ENCODE measurements at regions not wholly inside any gene's neighbourhood (a gene's known extent, or its start where the extent isn't known, plus 50 kb on each side); places are given as distances from the start of the nearest gene placed in this dataset.

- DNase-seq (ENCODE audit: low read depth in 3 of 3, low spot score in 1 of 3): no peak
Observed at GRCh38 chr3:31412832-31413231, 119.9 kb upstream of the STT3B start.

GRCh38 chr3:31413515-31413914 lies 119.2 kb upstream of the STT3B start:
- no peak for DNase-seq (ENCODE audit: low read depth in 3 of 3, low spot score in 1 of 3)

- no peak for DNase-seq (ENCODE audit: low read depth in 3 of 3, low spot score in 1 of 3)
Observed at GRCh38 chr3:31416980-31417379, 115.7 kb upstream of the STT3B start.

GRCh38 chr3:31417486-31417885 lies 115.2 kb upstream of the STT3B start:
- DNase-seq (ENCODE audit: low read depth in 3 of 3, low spot score in 1 of 3): no peak

GRCh38 chr3:31420311-31420710 lies 112.4 kb upstream of the STT3B start:
- no peak for DNase-seq (ENCODE audit: low read depth in 3 of 3, low spot score in 1 of 3)

- no peak for DNase-seq (ENCODE audit: low read depth in 3 of 3, low spot score in 1 of 3)
Observed at GRCh38 chr3:31421314-31422048, 111.2 kb upstream of the STT3B start.

GRCh38 chr3:31422237-31422636 lies 110.5 kb upstream of the STT3B start:
- DNase-seq (ENCODE audit: low read depth in 3 of 3, low spot score in 1 of 3): no peak

- no peak for DNase-seq (ENCODE audit: low read depth in 3 of 3, low spot score in 1 of 3)
Observed at GRCh38 chr3:31423482-31423881, 109.2 kb upstream of the STT3B start.

GRCh38 chr3:31425401-31425800 lies 107.3 kb upstream of the STT3B start:
- DNase-seq (ENCODE audit: low read depth in 3 of 3, low spot score in 1 of 3): no peak

GRCh38 chr3:31427623-31428022 lies 105.1 kb upstream of the STT3B start:
- no peak for DNase-seq (ENCODE audit: low read depth in 3 of 3, low spot score in 1 of 3)

- DNase-seq (ENCODE audit: low read depth in 3 of 3, low spot score in 1 of 3): no peak
Observed at GRCh38 chr3:31431321-31431720, 101.4 kb upstream of the STT3B start.

GRCh38 chr3:31432897-31433678 lies 99.6 kb upstream of the STT3B start:
- no peak for DNase-seq (ENCODE audit: low read depth in 3 of 3, low spot score in 1 of 3)

GRCh38 chr3:31433679-31433992 lies 99.1 kb upstream of the STT3B start:
- DNase-seq (ENCODE audit: low read depth in 3 of 3, low spot score in 1 of 3): no peak

GRCh38 chr3:31434819-31435218 lies 97.9 kb upstream of the STT3B start:
- DNase-seq (ENCODE audit: low read depth in 3 of 3, low spot score in 1 of 3): no peak

- no peak for DNase-seq (ENCODE audit: low read depth in 3 of 3, low spot score in 1 of 3)
Observed at GRCh38 chr3:31436830-31437229, 95.9 kb upstream of the STT3B start.

GRCh38 chr3:31438742-31439141 lies 94.0 kb upstream of the STT3B start:
- DNase-seq (ENCODE audit: low read depth in 3 of 3, low spot score in 1 of 3): no peak

GRCh38 chr3:31439890-31440750 lies 92.6 kb upstream of the STT3B start:
- no peak for DNase-seq (ENCODE audit: low read depth in 3 of 3, low spot score in 1 of 3)

GRCh38 chr3:31440878-31441277 lies 91.8 kb upstream of the STT3B start:
- no peak for DNase-seq (ENCODE audit: low read depth in 3 of 3, low spot score in 1 of 3)

- DNase-seq (ENCODE audit: low read depth in 3 of 3, low spot score in 1 of 3): no peak
Observed at GRCh38 chr3:31442755-31443154, 90.0 kb upstream of the STT3B start.

GRCh38 chr3:31444220-31445142 lies 88.2 kb upstream of the STT3B start:
- no peak for DNase-seq (ENCODE audit: low read depth in 3 of 3, low spot score in 1 of 3)

- DNase-seq (ENCODE audit: low read depth in 3 of 3, low spot score in 1 of 3): no peak
Observed at GRCh38 chr3:31445701-31446100, 87.0 kb upstream of the STT3B start.

Data from stimulated activated CD4-positive, alpha-beta T cell treated with anti-CD3 and anti-CD28 coated beads, TNF-alpha, amount 100 ng/mL, for 1 hour (primary cell).